ENCODE measurements at regions not wholly inside any gene's neighbourhood (a gene's known extent, or its start where the extent isn't known, plus 50 kb on each side); places are given as distances from the start of the nearest gene placed in this dataset.

DNA sequence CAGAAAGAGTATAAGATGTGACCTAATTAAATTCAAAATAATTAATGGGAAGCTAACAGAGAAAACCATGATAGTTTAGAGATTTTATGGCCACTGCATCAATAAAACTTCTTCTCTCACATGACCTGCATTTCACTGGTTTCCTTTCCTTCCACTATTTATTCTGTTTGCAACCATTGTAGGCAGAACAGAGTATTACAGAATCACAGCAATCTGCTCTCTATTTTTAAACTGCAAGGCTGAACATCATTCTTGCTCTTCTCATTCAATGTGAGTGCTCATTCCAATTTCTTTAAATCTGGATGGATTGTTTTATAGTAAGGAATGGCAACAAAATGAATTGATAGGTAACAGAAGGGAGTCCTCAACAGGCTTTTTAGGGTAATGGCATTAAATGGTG, 715.5 kb upstream of the RAB6C start:
- TF ChIP-seq, protein P1, sequence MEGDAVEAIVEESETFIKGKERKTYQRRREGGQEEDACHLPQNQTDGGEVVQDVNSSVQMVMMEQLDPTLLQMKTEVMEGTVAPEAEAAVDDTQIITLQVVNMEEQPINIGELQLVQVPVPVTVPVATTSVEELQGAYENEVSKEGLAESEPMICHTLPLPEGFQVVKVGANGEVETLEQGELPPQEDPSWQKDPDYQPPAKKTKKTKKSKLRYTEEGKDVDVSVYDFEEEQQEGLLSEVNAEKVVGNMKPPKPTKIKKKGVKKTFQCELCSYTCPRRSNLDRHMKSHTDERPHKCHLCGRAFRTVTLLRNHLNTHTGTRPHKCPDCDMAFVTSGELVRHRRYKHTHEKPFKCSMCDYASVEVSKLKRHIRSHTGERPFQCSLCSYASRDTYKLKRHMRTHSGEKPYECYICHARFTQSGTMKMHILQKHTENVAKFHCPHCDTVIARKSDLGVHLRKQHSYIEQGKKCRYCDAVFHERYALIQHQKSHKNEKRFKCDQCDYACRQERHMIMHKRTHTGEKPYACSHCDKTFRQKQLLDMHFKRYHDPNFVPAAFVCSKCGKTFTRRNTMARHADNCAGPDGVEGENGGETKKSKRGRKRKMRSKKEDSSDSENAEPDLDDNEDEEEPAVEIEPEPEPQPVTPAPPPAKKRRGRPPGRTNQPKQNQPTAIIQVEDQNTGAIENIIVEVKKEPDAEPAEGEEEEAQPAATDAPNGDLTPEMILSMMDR (IDR thresholded peaks at IDR 0.05), result no peak
- TF ChIP-seq POLR2A (IDR thresholded peaks at IDR 0.05), result no peak
